ENCODE measurements at regions not wholly inside any gene's neighbourhood (a gene's known extent, or its start where the extent isn't known, plus 50 kb on each side); places are given as distances from the start of the nearest gene placed in this dataset.

DNA sequence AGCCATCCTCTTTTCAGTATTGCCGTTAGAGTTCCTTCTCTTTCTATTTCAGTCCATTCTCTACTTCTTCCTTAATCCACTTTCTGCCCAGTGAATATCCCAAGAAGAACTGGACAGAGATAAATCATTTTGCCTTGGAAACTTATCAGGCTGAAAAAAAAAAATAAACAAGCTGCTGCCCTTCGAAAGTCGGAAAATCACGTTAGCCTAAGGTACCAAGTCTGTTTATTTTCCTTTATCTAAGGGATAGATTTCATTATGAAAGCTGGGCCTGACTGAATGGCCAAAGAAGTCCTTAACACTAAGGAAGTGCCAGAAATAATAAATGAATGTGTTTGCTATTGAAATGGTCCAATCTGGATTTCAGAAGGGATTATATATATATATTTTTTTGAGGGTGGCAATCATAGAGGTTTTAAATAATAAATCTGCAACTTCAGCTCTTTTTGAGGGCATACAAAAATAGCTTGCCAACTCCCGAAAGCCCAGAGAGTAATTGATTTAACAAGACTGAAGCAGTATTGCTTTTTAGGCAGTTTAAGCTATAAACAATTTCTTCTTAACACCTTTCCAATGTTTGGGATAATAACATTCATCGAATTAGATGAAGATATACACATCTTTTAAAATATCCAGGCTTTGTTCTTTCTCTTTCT lies 127.0 kb upstream of the STMND1 start:
- DNase-seq (ENCODE audit: low read depth), result no peak

DNA sequence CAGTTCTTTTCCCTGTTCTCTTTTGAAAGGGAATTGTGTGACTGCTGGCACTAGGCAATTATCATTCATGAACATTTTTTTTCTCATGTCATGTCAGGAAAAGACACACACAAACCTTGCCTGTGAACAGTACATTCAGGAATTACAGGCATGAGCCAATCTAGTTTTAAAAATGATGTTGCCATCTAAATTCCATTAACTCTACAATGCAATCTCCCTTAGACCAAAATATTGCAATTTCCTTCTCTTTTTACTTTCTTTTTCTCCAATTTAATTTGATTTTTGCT lies 127.5 kb upstream of the STMND1 start:
- no peak for DNase-seq (ENCODE audit: low read depth)

DNA sequence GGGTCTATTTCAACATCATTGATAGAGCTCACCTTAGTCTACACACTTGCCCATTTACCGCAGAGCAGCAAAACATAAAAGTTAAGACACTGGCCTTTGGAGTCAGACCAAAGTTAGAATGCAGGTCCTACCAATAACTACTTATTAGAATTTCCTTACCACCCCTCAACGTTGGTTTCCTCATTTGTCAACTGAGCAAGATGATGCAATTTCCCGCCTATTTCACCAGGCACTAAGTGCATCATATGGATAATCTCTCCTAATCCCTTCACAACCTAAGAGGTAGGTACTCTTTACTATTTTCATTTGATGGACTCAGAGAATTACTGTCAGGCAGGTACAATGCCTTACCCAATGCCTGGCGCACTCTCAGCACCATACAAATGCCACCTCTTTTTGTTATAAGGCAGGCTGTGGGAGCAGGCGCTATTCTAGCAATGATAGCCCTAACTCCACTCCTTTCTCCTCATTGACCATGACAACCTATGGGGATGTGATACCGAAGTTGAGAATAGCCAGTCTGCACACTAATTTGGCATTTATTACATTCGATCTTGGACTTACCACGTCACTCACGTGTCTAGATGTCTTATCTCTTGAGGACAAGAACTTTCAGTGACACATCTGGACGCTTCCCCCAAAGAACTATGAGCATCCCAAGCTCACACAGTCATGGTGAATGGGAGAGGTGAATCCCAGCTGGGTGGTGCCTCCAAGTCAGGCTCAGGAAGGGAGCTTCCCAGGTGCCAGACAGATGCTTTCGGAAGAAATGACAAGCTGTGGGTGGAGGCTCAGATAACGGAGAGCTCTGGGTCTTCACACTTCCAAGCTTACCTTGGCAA lies 128.1 kb upstream of the STMND1 start:
- no peak for DNase-seq (ENCODE audit: low read depth)

DNA sequence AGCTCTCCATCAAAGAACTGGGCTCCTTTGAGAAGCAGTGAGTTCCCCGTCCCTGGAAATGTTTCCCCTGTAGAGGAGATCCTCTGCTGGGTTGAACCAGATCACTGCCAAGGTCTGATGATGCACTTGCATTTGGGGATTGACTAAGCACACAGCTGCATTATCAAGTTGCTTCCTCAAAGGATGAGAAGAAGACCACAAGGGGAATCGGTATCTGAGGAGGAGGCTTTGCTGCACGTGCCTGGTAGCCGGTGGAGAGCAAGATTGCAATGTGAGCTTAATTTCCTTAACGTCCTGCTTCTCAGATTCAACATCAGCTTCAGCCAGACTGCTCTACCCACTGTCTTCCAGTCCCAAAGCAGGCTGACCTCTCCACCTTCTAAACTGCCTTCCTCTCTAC lies 128.8 kb upstream of the STMND1 start:
- no peak for DNase-seq (ENCODE audit: low read depth)

DNA sequence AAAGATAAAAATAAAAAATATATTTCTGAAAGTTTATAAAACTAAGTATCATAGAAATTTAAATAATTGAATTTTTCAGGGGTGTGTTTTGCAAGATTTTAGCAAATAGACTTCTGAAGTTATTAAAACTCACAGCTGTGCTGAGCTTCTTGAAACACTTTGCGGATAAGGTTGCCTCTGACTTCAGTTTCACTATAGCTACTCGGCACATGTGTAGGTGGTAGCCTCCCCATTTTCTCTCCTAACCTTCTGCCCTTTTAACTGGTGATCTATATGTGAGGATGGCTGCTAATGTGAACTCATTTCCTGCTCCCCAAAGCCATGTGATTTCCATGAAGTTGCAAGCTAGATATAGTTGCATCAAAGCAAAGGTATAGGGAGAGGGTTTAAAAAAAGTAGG lies 129.3 kb upstream of the STMND1 start:
- DNase-seq (ENCODE audit: low read depth), result no peak

DNA sequence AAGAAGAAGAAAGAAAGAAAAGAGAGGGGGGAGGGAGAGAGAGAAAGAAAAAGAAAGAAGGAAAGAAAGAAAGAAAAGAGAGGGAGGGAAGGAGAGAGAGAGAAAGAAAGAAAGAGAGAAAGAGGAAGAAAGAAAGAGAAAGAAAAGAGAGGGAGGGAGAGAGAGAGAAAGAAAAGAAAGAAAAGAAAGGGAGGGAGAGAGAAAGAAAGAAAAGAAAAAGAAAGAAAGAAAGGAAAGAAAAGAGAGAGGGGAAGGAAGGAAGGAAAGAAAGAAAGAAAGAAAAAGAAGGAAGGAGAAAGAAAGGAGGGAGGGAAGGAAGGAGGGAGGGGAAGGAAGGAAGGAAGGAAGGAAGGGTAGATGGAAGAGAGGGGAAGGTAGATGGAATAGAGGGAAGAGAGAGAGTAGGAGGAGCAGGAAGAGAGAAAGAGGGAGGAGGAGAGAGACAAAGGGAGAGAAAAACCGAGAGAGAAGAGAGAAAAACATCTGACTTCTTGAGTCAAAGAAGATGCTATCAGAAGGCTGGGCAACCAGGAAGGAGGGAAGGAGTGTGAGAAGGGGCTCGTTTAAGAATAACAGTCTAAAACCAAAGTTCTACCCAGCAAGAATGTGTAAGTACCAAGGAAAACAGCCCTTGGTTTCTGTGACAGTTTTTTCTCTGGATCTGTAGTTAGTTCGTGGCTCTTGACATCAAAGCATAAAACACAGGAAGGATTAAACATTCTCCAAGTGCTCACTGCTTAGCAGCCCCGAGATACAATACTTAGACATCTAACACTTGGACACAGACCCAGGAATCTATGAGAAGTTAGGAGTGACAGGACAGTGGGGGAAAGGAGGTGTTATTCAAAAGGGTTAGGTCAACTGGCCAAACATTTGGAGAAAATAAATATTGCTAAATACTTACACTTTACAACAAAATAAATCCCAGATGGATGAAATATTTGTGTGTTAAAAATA lies 131.9 kb upstream of the STMND1 start:
- DNase-seq (ENCODE audit: low read depth), result no peak

DNA sequence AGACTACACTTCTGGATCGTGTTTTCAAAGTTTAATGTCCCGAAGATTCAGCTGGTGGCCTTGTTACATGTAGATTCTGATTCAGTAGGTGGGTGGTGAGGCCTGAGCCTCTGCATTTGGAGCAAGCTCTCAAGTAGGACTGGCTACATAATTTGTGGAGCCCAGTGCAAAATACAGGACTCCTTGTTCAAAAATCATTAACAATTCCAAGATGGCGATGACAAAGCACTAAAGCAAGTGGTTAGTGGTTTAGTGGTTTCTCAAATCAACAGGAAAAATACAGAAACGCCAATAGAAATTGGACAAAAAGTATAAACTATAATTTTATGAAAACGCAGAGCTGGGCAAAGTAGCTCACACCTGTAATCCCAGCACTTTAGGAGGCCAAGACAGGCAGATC lies 133.7 kb upstream of the STMND1 start:
- no peak for DNase-seq (ENCODE audit: low read depth)

DNA sequence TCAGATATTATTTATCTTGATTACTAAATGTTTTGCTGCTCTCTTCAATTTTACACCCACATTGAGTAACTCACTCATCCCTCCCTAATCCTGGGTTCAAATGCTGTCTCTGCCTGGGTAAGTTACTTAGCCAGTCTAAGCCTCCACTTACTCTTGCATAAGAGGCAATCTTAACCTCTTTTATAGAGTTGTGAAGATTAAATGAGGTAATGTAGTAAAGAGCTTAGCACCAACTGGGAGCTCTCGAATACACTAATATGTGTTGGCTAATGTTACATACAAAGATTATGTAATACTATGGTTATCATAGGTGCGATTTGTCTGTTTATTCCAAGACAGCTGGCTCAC lies 134.4 kb upstream of the STMND1 start:
- no peak for DNase-seq (ENCODE audit: low read depth)

DNA sequence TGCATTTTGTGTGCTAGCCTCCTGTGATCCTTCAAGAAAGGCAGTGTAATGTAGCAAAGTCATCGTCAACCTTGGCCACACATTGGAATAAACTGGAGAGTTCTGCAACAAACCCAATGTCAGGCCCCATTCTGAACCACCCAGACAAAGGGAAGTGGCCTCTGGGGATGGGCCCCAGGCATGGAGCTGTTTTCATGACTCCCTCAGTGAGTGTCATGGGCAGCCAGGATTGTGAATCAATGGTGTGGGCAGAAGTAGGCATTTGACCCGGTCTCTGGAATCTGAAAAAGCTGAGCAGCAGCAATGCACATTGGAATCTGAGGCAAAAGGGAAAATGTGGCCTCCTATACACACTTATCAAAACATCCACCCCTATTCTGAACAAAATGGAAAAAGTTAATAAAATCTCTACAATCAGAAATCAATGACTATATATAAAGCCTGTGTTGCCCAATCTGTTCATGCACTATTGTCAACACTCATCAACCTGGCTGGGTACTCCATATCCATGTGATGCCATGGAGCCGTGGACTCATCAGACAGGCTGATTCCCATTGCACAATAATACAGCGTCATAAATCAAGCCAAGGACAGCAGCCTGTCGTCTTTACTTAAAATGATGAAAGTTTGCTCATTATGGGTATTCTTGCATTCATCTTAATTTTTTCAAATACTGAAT lies 134.9 kb upstream of the STMND1 start:
- DNase-seq (ENCODE audit: low read depth), result no peak

DNA sequence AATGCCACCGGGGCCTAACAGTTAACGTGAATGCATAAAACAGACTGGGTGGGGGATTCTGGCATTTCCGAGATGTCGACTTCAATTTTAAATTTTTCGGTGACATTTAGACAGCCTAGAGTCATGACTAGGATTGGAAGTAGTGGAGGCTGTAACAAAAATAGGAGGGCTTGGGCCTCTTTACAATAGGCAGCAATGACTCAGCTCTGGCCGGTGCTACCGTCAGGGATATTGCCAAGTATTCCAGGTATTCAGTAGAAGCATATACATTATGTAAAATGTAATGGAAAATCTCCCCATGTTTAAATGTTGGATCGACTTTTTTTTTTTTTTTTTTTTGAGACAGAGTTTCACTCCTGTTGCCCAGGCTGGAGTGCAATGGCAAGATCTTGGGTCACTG lies 136.2 kb upstream of the STMND1 start:
- DNase-seq (ENCODE audit: low read depth), result no peak

DNA sequence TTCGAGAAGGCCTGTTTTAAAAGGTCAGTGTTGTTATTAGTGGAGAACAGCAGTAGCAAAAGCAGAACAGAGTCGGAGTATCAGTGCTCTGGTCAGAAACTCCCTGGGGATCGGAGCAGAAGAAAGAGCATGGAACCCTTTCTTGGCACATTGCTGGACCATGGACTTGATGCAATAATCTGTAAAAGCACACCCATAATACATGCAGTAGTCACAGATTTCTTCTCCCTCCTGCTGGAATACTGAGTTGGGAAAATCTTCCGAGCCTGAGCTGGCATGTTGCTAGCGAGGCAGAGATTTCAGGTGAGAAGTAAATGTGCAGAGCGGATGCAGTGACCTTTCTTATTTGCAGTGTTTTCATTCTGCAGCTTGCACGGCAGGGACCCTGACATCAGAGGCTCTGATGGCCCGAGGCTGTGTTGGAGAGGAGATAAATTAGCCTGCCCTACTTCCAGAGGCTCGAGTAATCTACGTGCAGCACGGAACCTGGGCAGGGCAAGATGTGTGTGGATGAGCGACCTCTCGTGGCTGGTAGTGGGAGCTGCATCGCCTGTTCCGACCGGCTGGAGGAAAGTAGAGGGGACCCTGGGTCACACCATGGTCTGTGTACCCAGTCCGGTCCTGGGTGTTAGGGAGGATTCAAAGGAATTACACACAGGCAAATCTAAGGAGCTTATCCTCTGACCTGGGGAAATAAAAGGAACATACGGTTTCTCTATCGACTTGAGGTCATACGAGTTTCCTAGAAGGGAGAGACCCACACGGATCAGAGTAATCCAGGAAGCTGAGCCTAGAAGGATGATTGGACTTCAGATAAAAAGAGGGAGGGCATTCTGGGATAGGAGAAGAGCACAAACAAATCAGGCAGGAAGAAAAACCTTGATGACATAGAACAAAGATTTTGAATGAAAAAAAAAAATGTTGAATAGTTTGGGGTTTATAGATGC lies 137.0 kb upstream of the STMND1 start:
- peak; percentile 44 for DNase-seq (ENCODE audit: low read depth)

DNA sequence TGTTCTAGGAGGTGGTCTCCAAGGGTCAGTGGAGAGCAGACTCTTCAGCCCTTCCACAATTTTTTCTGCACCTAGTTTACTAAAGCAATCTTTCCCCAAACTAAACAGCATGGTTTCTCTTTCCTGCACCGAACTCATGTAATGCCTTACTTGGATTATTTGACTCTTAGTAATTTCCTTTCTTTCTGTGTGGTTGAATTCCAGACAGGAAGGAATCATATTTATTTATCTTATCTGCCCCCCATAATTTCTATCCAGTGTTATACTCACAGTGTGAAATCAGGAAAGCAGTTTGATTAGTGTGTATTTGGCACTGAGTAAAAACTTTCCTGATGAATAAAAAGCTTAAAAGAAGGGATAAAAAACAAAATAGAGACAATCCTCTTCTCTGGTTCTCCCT lies 140.3 kb upstream of the STMND1 start:
- DNase-seq (ENCODE audit: low read depth), result no peak

DNA sequence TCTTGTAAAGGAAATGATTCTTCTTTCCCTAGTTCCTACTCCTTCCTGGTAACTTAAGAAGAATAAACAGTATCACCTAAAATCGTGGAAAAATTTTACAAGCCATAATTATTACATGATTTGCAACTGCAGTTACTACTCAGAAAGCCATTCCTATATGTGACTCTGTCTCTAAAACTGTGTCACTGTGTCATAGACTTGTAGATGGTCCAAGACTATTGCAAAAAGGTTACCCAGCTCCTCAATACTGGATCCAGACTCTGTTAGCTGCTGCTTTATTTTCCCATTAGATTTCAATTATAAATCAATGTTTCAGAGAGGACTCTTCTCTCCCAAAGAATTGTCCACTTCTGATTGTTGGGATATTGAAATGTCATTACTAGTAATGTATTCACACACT lies 142.1 kb upstream of the STMND1 start:
- no peak for DNase-seq (ENCODE audit: low read depth)

DNA sequence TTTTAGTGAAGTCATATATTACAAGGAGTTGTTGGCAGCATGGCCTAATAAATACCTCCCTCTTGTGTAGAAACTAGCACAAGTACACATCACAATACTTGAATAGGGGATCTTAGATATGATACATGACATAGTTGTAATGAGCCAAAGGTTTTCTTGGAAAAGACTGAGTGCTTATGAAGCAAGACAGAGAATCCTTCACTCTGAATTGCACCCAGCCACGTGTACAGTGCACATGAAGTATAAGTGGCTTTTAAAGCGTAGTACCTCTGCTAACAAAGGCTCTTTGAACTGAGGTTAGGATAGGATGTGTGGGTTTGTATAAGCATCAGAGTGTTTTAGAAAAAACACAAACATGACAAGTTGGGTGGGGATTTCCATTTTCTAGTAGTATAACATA lies 145.5 kb upstream of the STMND1 start:
- no peak for DNase-seq (ENCODE audit: low read depth)

DNA sequence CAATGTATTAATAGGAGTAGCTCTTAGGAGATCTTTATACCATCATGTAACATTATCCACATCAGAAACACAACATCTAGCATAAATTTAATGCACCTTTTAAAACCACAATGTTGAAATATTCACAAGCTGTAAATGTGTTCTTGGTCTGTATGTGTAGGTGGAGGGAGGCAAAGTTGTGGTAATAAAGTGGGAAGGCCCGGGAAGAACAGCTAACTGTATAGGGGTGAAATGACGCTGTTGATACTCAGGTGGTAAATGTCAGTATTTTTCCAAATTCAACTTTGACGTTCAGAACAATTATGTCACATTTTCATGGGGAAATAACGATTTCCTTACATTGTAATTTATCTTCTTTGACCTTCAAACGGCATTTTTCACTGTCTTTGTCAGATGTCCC lies 146.0 kb upstream of the STMND1 start:
- DNase-seq (ENCODE audit: low read depth), result no peak

DNA sequence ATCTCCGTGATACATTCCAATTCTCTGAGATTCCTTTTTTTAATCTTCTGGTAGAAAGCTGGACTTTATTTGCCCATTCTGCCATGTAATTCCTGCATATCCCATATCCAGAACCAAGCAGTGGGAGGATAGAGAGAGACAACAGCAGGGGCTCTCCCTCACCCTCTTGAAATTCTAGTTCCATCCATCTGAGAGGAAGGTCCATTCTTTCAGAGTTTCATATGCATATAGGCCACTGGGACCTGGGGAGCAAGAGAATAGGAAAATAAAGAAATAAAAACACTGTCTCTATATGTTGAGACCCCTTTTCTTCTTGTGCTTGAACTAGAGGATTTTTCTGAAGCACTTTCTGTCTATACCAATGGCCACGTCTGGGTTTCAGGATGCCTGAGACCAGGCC lies 147.9 kb upstream of the STMND1 start:
- no peak for DNase-seq (ENCODE audit: low read depth)

DNA sequence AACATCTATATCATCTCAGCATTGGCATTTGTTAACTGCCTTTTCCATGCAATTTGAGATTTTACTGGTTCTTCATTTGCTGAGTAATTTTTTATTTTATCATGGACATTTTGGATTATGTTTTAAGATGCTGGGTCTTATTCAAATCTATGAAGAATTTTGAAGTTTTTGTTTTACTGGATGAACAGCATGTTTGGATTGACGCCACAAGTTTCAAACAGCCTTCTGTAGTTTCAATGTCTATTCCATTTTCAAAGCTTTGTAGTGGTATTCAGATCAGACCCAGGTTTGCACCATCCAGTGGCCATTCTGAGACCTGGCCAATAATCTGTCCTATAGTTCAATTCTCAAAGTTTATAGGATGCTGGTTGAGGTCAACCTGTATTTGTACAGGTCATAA lies 148.4 kb upstream of the STMND1 start:
- no peak for DNase-seq (ENCODE audit: low read depth)

DNA sequence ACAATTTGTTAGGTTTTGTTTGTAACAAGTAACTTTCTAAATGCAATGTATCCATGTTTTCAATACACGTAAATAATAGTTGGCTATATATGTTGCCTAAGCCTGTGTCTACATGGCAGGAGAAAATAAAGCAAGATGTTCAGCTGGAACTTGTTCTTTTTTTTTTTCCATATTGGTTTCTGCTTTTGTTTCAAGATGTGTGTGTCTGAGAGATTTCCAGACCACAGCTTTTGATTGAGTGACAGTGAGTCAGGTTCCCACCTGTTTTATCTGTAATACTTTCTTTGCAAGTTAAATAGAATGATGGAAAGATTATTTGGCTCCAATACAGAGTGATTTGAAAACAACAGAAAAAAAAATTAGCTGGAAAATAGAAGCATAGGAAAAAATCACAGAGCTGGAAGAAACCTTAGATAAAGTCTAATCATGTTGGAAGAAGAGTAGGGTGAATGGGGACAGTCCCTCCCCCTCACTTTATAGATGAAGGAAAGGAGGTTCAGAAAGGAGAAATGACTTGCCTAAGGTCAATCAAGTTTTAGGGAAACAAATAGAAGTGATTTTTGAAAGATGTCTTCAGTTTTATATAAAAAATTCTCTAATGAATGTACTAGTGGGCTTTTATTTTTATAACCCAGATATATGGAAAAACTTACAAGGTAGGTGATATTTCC lies 150.9 kb upstream of the STMND1 start:
- DNase-seq (ENCODE audit: low read depth), result no peak

DNA sequence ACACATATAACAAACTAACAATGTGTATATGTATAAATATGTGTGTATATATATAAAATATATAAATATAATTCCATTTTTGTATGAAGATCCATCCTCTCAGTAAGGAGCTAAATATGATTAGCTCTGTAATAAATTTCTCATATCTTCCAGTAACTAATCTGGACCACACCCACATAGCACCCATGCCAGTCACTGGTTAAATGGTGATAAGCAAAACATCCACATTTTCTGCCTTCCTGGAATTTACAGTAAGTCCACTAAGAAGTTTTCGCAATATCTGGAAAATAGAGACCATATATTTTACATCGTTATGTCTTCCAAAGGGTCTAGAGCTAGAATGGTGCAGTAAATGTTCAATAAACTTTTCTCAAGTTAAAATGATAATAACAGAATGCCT lies 151.5 kb upstream of the STMND1 start:
- no peak for DNase-seq (ENCODE audit: low read depth)

DNA sequence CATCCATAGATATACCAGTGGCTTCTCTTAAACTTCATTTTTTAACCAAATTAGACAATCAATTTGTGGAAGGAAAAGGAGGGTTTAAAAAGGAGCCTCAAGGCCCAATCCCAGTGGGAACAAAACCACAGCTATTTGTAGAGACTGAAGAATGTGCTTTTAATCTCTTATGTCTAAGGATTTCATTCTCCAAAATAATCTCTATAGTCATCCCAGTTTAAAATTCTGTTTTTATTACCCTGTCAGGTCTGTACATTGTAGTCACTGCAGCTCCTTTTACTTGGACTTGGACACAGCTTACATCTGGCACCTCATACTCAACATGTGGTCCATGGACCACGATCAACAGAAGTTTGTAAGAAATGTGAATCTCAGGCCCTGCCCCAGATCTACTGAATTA lies 152.1 kb upstream of the STMND1 start:
- DNase-seq (ENCODE audit: low read depth), result no peak

DNA sequence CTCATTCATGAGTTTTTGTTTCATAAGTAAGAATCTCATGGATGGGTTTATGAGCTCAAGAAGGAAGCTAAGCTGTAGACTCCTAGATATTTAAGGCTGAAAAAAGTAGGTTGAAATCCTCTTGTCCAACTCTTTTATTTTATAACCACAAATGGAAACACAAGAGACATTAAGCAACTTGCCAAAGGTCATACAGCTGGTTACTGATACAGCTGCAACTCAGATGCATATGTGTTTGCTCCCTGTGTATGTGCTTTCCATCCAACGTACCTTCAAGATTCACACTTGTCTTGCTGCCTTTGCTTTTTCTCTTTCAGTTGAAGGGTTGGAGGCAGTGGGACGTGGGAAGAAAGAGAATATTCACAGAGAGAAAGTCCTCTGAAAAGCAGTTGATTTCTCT lies 153.5 kb upstream of the STMND1 start:
- DNase-seq (ENCODE audit: low read depth), result no peak
